ENCODE measurements at regions not wholly inside any gene's neighbourhood (a gene's known extent, or its start where the extent isn't known, plus 50 kb on each side); places are given as distances from the start of the nearest gene placed in this dataset.

DNA sequence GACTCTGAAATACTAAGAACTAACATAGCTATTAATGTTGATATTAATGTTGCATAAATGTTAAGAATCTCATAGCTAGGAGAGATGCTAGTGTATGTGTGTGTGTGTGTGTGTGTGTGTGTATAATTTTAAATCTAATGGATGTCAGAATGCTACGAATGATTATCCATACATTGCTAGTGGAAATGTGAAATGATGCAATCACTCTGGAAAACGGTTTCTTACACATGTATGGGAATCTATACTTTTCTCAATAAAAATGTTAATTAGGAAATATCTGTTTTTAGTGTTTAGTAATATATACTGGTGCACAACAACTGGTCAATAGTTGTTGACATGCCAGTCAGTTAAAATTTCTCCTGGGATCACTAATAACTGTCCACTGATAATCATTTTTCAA lies 908.8 kb upstream of the POU3F3 start:
- TF ChIP-seq POLR2AphosphoS5 (IDR thresholded peaks at IDR 0.05) (no peak), CTCF (IDR thresholded peaks at IDR 0.05) (no peak)
